Right atrium auricular region (tissue), 2 donors: ENCODE measurements at regions not wholly inside any gene's neighbourhood (a gene's known extent, or its start where the extent isn't known, plus 50 kb on each side); places are given as distances from the start of the nearest gene placed in this dataset.

Experiments
- DNase-seq: peaks from one replicate; pipeline ENCODE4 v3.0.0-alpha.2; 2019; ENCODE audit warnings: low spot score
- H3K27ac ChIP-seq, 2 donors: fragments of 200-600 bp; sonication (generic); 1 replicate in 1 of 2; 2 replicates in 1 of 2; pipeline ENCODE4 v1.5.1; 2016 to 2019
- H3K27me3 ChIP-seq, 2 donors: fragments of 200-600 bp; sonication (generic); one replicate each; pipeline versions ENCODE4 v1.5.1 to v1.6.0; 2017 to 2019
- H3K36me3 ChIP-seq: fragments of 200-600 bp; sonication (generic); one replicate; pipeline ENCODE4 v1.5.1; 2016
- H3K4me1 ChIP-seq, 2 donors: fragments of 200-600 bp; sonication (generic); one replicate each; pipeline versions ENCODE4 v1.5.1 to v1.6.0; 2017 to 2019
- H3K4me3 ChIP-seq, 2 donors: fragments of 200-600 bp; sonication (generic); 1 replicate in 1 of 2; 2 replicates in 1 of 2; pipeline ENCODE4 v1.5.1; 2017 to 2019; ENCODE audit warnings: mild to moderate bottlenecking in 1 of 2, moderate library complexity in 1 of 2
- H3K9me3 ChIP-seq, 2 donors: fragments of 200-600 bp; sonication (generic); one replicate each; pipeline ENCODE4 v1.5.1; 2019
- CTCF ChIP-seq, 2 donors: fragments of 200-600 bp; sonication (generic); IDR thresholded peaks; one replicate each; pipeline ENCODE4 v1.5.1; 2019; ENCODE audit warnings: antibody characterized with exemption in 2 of 2

- H3K27me3 ChIP-seq: no peaks in the 10 kb centered on the region
- H3K4me3 ChIP-seq: no peak overlapping the region
- no peak overlapping the region for H3K27ac ChIP-seq
- H3K4me1 ChIP-seq: no peaks in the 10 kb centered on the region
- no peak for DNase-seq
- TF ChIP-seq CTCF (IDR thresholded peaks at IDR 0.05): no peak
- no peaks in the 10 kb centered on the region for H3K9me3 ChIP-seq
- no peaks in the 10 kb centered on the region for H3K36me3 ChIP-seq
Observed at GRCh38 chr1:194813096-194813495, 1626.7 kb upstream of the B3GALT2 start.

- Histone ChIP-seq H3K4me1 (no peaks in the 10 kb centered on the region), H3K36me3 (no peaks in the 10 kb centered on the region), H3K4me3 (no peak overlapping the region), H3K9me3 (no peaks in the 10 kb centered on the region), H3K27me3 (no peaks in the 10 kb centered on the region), H3K27ac (no peak overlapping the region)
- DNase-seq: no peak
- no peak for TF ChIP-seq CTCF (IDR thresholded peaks at IDR 0.05)
Observed at GRCh38 chr1:194809665-194810064, 1623.3 kb upstream of the B3GALT2 start.

- Histone ChIP-seq H3K4me3 (no peak overlapping the region), H3K4me1 (no peaks in the 10 kb centered on the region)
Observed at GRCh38 chr1:194809215-194809614, 1622.8 kb upstream of the B3GALT2 start.

GRCh38 chr1:194807530-194808220 is 1621.3 kb upstream of the B3GALT2 start:
- no peaks in the 10 kb centered on the region for H3K4me1 ChIP-seq
- no peak for DNase-seq
- no peak for TF ChIP-seq CTCF (IDR thresholded peaks at IDR 0.05)
- H3K4me3 ChIP-seq: no peak overlapping the region
- H3K9me3 ChIP-seq: no peaks in the 10 kb centered on the region
- no peak overlapping the region for H3K27ac ChIP-seq
- H3K27me3 ChIP-seq: no peaks in the 10 kb centered on the region
- H3K36me3 ChIP-seq: no peaks in the 10 kb centered on the region

More at GRCh38 chr1:194809215-194809614, 1622.8 kb upstream of the B3GALT2 start:
- H3K27me3 ChIP-seq: no peaks in the 10 kb centered on the region
- H3K9me3 ChIP-seq: no peaks in the 10 kb centered on the region
- H3K27ac ChIP-seq: no peak overlapping the region
- H3K36me3 ChIP-seq: no peaks in the 10 kb centered on the region
- no peak for DNase-seq
- TF ChIP-seq CTCF (IDR thresholded peaks at IDR 0.05): no peak

GRCh38 chr1:194802572-194802971 is 1616.2 kb upstream of the B3GALT2 start:
- no peak overlapping the region for H3K27ac ChIP-seq
- H3K4me3 ChIP-seq: no peak overlapping the region

More at GRCh38 chr1:194802572-194802971, 1616.2 kb upstream of the B3GALT2 start:
- Histone ChIP-seq H3K27me3 (no peaks in the 10 kb centered on the region), H3K9me3 (no peaks in the 10 kb centered on the region), H3K4me1 (no peaks in the 10 kb centered on the region), H3K36me3 (no peaks in the 10 kb centered on the region)
- no peak for TF ChIP-seq CTCF (IDR thresholded peaks at IDR 0.05)
- no peak for DNase-seq
